SU-DHL-6 (cell line): ENCODE measurements at regions not wholly inside any gene's neighbourhood (a gene's known extent, or its start where the extent isn't known, plus 50 kb on each side); places are given as distances from the start of the nearest gene placed in this dataset.
"Not testable (repeated sequence)": the region's sequence is repeated elsewhere in the genome, so short reads cannot be mapped to it uniquely, and the experiment has no call there.

Source experiments
- H2AFZ ChIP-seq: fragments of 200-600 bp; sonication (generic); 2 replicates; pipeline ENCODE4 v1.6.1; 2014; ENCODE audit warnings: low read depth, mild to moderate bottlenecking, moderate library complexity, mixed read lengths, antibody characterized with exemption, low read length; ENCODE audit not compliant: severe bottlenecking
- H3F3A ChIP-seq: fragments of 200-600 bp; shearing (Covaris generic); 2 replicates; pipeline ENCODE4 v1.6.0; 2016; ENCODE audit warnings: antibody characterized with exemption, mild to moderate bottlenecking; ENCODE audit not compliant: insufficient read depth
- H3K27ac ChIP-seq: fragments of 200-600 bp; sonication (generic); 2 replicates; pipeline ENCODE4 v1.5.1; 2016; ENCODE audit warnings: low read depth, mild to moderate bottlenecking, low read length, moderate library complexity, mixed read lengths
- H3K27me3 ChIP-seq: fragments of 200-600 bp; sonication (generic), shearing (Covaris generic); 2 replicates; pipeline ENCODE4 v1.6.0; 2014; ENCODE audit warnings: mild to moderate bottlenecking, low read length
- H3K36me3 ChIP-seq: fragments of 200-600 bp; sonication (generic); 2 replicates; pipeline ENCODE4 v1.6.1; 2014; ENCODE audit warnings: mild to moderate bottlenecking, low read length, mixed read lengths
- H3K4me2 ChIP-seq: fragments of 300-600, 200-600 bp; shearing (Covaris generic), sonication (generic); 2 replicates; pipeline ENCODE4 v1.6.0; 2014; ENCODE audit warnings: low read length, low read depth, mild to moderate bottlenecking; ENCODE audit not compliant: poor library complexity, severe bottlenecking
- H3K4me3 ChIP-seq: fragments of 200-600 bp; sonication (generic); 2 replicates; pipeline ENCODE4 v1.5.1; 2014; ENCODE audit warnings: antibody characterized with exemption, low read length, mild to moderate bottlenecking, mixed read lengths; ENCODE audit not compliant: insufficient read depth, poor library complexity, severe bottlenecking
- H3K79me2 ChIP-seq: fragments of 200-600 bp; sonication (generic); 2 replicates; pipeline ENCODE4 v1.6.1; 2014; ENCODE audit warnings: mild to moderate bottlenecking, low read length, moderate library complexity; ENCODE audit not compliant: insufficient read depth
- H3K9ac ChIP-seq: fragments of 200-600 bp; sonication (generic); 2 replicates; pipeline ENCODE4 v1.7.0; 2014; ENCODE audit warnings: mild to moderate bottlenecking, low read length
- H3K9me2 ChIP-seq: fragments of 200-600 bp; sonication (generic); replicated peaks from 2 replicates; pipeline ENCODE4 v1.6.1; 2014; ENCODE audit warnings: low read length; ENCODE audit not compliant: insufficient read depth
- H3K9me3 ChIP-seq: fragments of 200-600 bp; sonication (generic); 2 replicates; pipeline ENCODE4 v1.6.1; 2014; ENCODE audit warnings: low read length, mixed read lengths; ENCODE audit not compliant: insufficient read depth
- H4K20me1 ChIP-seq: fragments of 200-600 bp; sonication (generic); 2 replicates; pipeline ENCODE4 v1.6.1; 2014; ENCODE audit warnings: low read depth, mild to moderate bottlenecking, antibody characterized with exemption, low read length, moderate library complexity, mixed read lengths
- CTCF ChIP-seq: fragments of 200-600 bp; sonication (generic); IDR thresholded peaks from one replicate; pipeline ENCODE4 v1.5.1; 2017; ENCODE audit warnings: antibody characterized with exemption, mild to moderate bottlenecking, low read length, moderate library complexity; ENCODE audit not compliant: insufficient read depth, poor library complexity, severe bottlenecking
- EZH2phosphoT487 ChIP-seq: fragments of 200-600 bp; sonication (generic), shearing (Covaris generic); conservative IDR thresholded peaks from 2 replicates; pipeline ENCODE4 v1.6.1; 2018; ENCODE audit warnings: mild to moderate bottlenecking, antibody characterized with exemption, low read length, moderate library complexity, mixed read lengths

- Histone ChIP-seq H3K4me2 (no peak overlapping the region), H3K27me3 (no peaks in the 10 kb centered on the region), H2AFZ (no peak overlapping the region), H3K4me3 (no peak overlapping the region), H3K9me3 (peaks cover 23% of the 10 kb centered on the region), H3K36me3 (no peaks in the 10 kb centered on the region), H4K20me1 (no peaks in the 10 kb centered on the region), H3K79me2 (no peaks in the 10 kb centered on the region), H3K9ac (no peak overlapping the region), H3K27ac (no peak overlapping the region), H3K9me2 (no peaks in the 10 kb centered on the region), H3F3A (no peaks in the 10 kb centered on the region)
- TF ChIP-seq EZH2phosphoT487 (no peak), CTCF (no peak)
These were observed 233.0 kb upstream of the NRIP1 start for GRCh38 chr21:15297824-15298223.

GRCh38 chr21:15298306-15298705 lies 233.5 kb upstream of the NRIP1 start:
- Histone ChIP-seq H3K36me3 (no peaks in the 10 kb centered on the region), H3K4me2 (no peak overlapping the region), H3K9me3 (peaks cover 23% of the 10 kb centered on the region), H3K27me3 (no peaks in the 10 kb centered on the region), H4K20me1 (no peaks in the 10 kb centered on the region), H3K9ac (no peak overlapping the region), H3K79me2 (no peaks in the 10 kb centered on the region), H3K27ac (no peak overlapping the region), H2AFZ (no peak overlapping the region), H3K9me2 (no peaks in the 10 kb centered on the region), H3F3A (no peaks in the 10 kb centered on the region), H3K4me3 (no peak overlapping the region)
- no peak for TF ChIP-seq EZH2phosphoT487
- TF ChIP-seq CTCF, result no peak

- peaks cover 23% of the 10 kb centered on the region for H3K9me3 ChIP-seq
- H3K36me3 ChIP-seq, H3K9me2 ChIP-seq, H3K27me3 ChIP-seq, H3K79me2 ChIP-seq, H3K27ac ChIP-seq, H3K9ac ChIP-seq, H2AFZ ChIP-seq, H4K20me1 ChIP-seq, H3F3A ChIP-seq, H3K4me3 ChIP-seq, H3K4me2 ChIP-seq: not testable (repeated sequence)
These were observed 234.0 kb upstream of the NRIP1 start for GRCh38 chr21:15298755-15299154.

GRCh38 chr21:15300131-15300530 lies 235.3 kb upstream of the NRIP1 start:
- H3K27me3 ChIP-seq, result no peaks in the 10 kb centered on the region
- no peak overlapping the region for H3K27ac ChIP-seq
- no peak overlapping the region for H3K9ac ChIP-seq
- H4K20me1 ChIP-seq, result no peaks in the 10 kb centered on the region
- no peaks in the 10 kb centered on the region for H3K9me2 ChIP-seq
- H3K9me3 ChIP-seq, result peaks cover 23% of the 10 kb centered on the region
- H2AFZ ChIP-seq, result no peak overlapping the region
- no peak overlapping the region for H3K4me2 ChIP-seq
- no peaks in the 10 kb centered on the region for H3F3A ChIP-seq
- TF ChIP-seq CTCF (no peak), EZH2phosphoT487 (no peak)
- no peaks in the 10 kb centered on the region for H3K36me3 ChIP-seq
- H3K4me3 ChIP-seq, result no peak overlapping the region
- H3K79me2 ChIP-seq, result no peaks in the 10 kb centered on the region
